Activated CD4-positive, alpha-beta T cell treated with anti-CD3 and anti-CD28 coated beads for 4 hours (primary cell): ENCODE measurements at regions not wholly inside any gene's neighbourhood (a gene's known extent, or its start where the extent isn't known, plus 50 kb on each side); places are given as distances from the start of the nearest gene placed in this dataset.
"Not testable (repeated sequence)": the region's sequence is repeated elsewhere in the genome, so short reads cannot be mapped to it uniquely, and the experiment has no call there.

ENCODE experiments used
- DNase-seq, 2 donors: peaks; one replicate each; pipeline ENCODE4 v3.0.0-alpha.2; 2020

GRCh38 chr4:154164931-154165839 lies 326.4 kb downstream of the DCHS2 start:
- no peak for DNase-seq

DNA sequence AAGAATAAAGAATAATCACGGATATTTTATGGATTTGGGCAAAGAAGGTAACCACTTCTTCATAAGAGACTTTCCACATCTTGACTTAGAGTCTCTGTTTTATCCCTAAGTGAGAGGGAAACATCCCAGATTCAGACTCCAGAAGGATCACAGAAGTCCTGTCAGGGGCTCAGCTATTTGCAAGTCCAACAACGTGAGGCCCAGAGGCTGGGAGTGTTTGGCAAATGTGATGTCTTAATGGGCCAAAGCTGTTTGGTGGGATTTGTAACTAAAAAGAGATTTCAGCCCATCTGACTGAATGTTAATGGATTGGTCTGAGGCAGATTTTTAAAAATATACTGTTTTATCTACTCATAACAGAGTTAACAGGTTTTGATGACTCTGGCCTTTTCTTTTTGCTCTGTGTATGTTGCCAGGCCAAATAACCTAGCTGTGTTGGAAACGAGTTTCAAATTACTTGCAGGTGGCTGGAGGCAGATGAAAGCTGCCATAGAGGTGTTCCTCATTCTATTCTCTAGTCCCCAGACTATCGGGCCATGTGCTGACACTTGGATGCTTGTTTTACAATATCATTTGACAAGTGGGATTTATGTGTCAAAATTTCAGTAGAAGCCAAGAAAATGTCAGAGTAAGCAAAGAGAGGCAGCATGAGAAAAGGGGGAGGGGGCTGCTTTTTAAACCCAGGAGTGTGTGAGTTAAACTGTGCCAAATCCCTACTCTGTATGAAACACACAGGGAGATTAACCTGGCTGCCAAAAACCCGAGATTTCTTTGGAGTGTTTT lies 330.9 kb downstream of the DCHS2 start:
- DNase-seq = no peak

DNA sequence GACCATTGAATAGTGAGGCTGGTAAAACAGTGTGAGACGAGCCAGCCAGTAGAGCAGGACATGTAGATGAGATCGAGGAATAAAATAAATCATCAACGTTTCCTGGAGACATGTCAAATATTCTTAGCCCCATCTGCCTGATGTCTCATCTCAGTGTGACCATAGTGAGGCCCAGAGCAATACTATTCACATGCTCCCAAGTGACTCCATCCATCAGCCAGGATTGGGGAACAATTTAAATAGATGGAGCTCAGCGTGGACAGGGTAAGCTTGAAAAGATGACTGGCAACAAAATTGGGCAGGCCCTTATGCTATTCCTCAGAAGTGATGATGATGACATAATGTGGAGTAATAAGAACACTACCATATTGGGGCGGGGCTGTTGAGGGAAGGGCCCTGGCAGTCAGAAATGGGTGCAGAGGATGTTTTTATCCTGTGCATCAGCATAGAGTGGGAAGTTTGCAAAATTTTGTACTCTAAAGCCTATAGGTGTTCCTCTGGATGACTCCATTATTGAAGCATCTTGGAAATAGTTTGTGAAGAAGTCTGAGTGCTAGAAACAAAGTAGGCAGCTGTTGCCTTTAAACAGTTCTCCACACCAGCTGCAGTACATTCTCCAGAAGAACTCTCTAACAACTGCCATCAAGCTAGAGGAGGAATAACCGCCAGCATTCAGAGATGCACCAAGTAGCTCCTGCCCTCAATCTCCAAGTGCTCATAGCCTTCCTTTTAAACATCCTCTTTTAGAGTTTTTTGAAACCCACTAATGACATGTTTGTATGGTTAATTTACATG lies 333.0 kb downstream of the DCHS2 start:
- DNase-seq = no peak

- DNase-seq = no peak
Measured at GRCh38 chr4:154152546-154152945, 339.1 kb downstream of the DCHS2 start.

GRCh38 chr4:154149236-154149635 lies 342.4 kb downstream of the DCHS2 start:
- not testable (repeated sequence) for DNase-seq

DNA sequence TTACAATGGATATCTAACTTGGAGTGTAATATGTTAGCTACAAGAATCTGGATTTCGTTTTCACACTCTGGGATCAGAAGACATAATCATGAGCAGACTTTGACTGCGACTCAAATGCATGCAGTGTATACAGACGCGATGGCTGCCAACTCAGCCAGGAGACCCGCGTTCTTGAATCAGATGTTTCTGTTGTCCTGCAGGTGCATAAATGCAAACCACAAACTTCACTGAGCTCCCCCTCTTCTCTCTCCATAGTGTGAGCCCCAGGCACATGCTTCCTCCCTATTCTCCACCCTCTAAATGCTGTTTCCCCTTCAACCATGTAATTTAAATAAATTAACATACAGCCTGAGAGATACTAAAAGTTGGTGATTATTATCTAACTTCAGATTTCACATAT lies 347.9 kb downstream of the DCHS2 start:
- no peak for DNase-seq

- no peak for DNase-seq
Measured at GRCh38 chr4:154142664-154143063, 348.9 kb downstream of the DCHS2 start.

DNA sequence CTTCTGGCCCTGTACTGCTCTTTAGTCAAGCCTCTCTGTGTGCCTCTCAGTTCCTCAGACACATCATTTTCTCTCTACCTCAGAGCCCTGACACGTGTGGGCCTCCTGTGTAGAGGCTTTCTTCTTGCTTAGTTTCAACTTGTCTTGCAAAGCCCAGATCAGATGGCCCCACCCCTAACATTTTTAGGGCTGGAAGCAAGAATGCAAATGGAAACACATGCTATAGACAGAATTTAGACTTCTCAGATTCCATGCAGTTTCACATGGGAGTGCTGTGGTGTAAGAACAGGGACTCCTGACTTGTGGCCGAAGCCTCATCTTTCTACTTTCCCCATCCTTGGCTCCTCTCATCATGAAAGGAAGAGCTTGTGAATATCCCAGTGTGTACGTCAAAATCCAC lies 350.7 kb downstream of the DCHS2 start:
- DNase-seq = no peak

- DNase-seq = no peak
Measured at GRCh38 chr4:154137320-154137905, 348.5 kb upstream of the SFRP2 start.

DNA sequence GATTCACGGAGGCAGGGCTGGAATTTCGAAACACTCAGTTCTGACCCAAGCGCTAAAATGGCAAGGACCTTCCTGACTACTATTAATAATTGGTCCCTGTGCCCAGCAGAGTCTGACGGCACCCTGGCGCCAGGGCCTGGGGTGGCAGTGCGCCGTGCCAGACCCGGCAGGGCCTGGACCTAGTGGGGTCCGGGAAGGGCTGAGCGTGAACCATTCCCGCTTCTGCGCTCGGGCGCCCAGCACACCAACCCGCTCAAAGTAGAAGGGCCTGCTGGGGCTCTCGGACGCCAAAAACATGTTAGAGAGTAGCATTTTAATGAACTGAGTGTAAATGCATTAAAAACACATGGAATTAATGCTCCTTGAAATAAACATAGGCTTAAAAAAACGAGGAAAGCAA lies 346.7 kb upstream of the SFRP2 start:
- DNase-seq = no peak

DNA sequence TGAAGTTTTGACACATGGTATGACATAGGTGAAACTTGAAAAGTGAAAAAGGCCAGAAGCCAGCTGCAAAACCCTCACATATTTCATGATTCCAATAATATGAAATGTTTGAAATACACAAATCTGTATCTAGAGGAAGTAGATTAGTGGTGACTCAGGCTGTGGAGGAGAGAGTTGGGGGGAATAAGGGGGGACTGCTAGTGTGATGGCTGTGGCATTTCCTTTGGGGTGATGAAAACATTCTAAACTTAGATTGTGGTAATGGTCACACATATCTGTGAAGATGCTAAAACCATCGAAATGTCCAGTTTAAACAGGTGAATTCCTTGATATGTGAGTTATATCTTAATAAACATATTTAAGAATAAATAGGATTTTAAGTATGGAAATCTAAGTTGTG lies 343.5 kb upstream of the SFRP2 start:
- DNase-seq = no peak

GRCh38 chr4:154126276-154126675 lies 337.4 kb upstream of the SFRP2 start:
- no peak for DNase-seq

DNA sequence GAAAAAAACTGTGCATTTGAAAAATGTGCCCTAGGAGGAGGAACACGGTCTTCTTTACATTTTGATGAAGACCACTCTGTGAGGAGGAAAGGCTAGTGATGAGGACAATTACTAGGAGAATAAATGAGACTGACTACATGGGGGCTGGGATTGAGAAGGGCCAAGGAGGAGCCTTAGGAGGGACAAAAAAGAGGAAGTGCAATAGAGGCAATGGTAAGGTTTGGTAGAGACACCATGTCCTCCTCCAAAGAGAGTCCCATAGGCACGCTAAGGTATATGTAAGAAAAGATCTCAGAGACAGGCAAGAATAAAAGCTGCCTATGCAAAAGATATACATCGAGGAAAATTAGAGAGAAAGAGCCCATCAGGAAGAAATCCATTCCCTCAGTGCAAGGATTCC lies 336.5 kb upstream of the SFRP2 start:
- no peak for DNase-seq

DNA sequence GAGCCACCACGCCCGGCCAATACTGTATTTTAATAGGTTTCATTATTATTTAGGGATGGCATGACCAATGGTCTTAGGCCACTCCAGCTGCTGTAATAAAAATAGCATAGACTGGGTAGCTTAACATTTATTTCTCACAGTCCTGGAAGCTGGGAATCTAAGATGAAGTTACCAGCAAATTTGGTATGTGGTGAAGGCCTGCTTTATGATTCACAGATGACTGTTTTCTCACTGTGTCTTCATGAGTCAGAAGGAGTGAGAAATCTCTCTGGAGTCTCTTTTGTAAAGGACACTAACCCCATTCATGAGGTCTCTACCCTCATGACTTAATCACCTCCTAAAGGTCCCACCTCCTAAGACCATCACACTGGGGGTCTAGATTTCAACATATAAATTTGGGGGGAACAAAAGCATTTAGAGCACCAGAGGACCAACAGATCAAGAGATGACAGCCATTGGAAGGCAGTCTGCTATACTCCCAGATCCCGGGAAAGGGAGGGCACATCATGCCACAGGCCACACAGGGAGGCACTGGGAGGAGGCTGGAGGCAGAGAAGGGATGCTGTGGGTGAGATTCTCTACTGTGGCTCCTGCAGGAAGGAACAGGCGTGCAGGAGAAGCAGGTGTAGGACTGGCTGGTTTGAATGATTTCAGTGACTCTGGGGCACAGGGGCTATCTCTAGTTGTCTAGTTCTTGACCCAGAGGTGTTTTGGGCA lies 335.8 kb upstream of the SFRP2 start:
- DNase-seq = no peak

DNA sequence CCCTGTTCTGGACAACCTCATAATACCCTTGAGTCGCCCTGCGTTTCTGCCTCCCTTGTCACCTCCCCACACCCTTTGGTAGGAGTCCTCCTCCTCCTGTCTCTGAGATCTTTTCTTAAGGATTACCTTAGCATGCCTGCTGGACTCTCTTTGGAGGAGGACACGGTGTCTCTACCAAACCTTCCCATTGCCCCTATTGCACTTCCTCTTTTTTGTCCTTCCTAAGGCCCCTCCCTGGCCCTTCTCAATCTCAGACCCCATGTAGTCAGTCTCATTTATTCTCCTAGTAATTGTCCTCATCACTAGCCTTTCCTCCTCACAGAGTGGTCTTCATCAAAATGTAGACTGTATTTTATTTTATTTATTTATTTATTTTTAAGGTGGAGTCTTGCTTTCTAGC lies 335.0 kb upstream of the SFRP2 start:
- DNase-seq = no peak

GRCh38 chr4:154120690-154121345 lies 331.9 kb upstream of the SFRP2 start:
- DNase-seq = no peak

DNA sequence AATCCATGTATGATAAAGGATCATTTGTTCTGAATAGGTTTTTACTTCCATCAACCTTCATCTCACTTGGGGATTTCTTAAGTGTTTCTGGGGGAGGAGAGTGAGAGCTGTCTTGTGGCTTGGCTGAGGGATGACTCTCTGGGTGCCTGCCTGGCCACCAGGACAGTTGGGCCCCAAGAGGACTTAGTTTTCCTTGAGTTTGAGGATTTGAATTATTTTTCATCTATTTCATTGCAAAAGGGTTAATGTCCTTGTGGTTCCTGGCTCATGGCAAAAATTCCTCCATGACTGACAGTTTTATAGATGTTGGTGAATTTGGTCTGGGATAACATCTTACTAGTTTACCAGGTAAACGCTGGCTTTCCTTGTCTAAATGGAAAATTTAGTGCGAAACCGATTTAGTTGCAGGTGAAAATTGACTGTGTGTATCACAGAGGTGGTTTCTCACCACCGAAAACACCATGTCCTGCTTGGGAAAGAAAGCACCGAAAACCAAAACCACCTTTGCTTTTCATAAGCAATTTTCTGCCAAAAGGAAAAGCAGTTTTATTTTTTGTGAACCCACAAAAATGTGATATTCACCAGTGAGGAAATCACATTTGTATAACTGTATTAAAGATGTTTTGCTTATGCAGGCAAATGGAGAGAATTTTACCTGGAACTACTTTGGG lies 331.3 kb upstream of the SFRP2 start:
- DNase-seq = no peak

GRCh38 chr4:154119317-154119716 lies 330.4 kb upstream of the SFRP2 start:
- DNase-seq = no peak

DNA sequence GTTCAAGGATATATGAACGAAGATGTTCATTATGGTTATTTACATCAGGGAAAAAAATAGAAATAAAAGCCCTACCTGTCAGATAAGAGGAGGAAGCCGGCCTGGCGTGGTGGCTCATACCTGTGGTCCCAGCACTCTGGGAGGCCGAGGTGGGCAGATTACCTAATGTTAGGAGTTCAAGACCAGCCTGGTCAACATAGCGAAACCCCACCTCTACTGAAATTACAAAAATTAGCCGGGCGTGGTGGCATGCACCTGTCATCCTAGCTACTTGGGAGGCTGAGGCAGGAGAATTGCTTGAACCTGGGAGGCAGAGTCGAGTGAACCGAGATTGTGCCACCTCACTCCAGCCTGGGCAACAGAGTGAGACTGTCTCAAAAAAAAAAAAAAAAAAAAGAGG lies 328.8 kb upstream of the SFRP2 start:
- not testable (repeated sequence) for DNase-seq

DNA sequence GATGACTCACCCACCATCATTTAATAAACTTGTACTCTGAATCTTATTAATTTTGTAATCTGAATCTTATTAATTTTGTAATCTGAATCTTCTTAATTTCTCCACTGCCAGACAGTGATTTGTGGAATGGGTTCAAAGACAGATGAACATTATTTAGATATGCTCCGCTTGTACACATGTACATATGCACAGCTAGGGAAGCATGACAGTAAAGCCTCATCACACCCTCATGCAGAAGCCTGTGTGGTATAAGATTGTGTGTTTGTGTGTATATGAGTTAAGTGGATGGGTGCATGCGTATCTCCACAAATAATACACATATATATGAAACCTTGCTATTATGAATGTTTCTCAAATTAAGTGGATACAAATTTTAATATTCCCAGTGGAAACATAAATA lies 318.5 kb upstream of the SFRP2 start:
- DNase-seq = no peak

DNA sequence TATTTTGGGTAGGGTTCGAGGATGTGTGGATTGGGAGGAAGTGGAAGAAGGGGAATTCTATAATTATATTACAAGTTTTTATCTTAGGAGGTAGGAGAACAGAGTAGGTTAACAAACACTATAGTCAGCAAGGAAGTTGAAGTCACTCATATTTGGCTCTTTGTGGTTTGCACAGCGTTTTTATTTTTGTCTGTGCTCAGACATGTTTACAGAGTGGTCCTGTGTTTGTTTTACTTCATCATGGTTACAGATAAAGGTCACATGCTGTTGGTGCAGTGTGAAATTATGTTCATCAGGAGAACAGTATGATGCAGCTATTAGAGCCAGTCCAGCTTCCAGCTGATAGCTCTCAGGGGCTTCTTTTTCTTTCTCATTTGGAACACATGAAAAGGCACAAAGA lies 299.9 kb upstream of the SFRP2 start:
- DNase-seq = no peak
